RWPE2 (cell line): ENCODE measurements at regions not wholly inside any gene's neighbourhood (a gene's known extent, or its start where the extent isn't known, plus 50 kb on each side); places are given as distances from the start of the nearest gene placed in this dataset.

Experiments
- ATAC-seq: fragments of 200-7000 bp; cut with Tn5 transposase; 3 replicates; pipeline ENCODE4 v1.9.1; 2021; ENCODE audit warnings: low read depth
- DNase-seq: peaks from one replicate; pipeline ENCODE4 v3.0.0-alpha.2; 2020; ENCODE audit warnings: low spot score
- H3K27ac ChIP-seq: fragments of 450-650 bp; 2 replicates; pipeline ENCODE4 v1.5.1; 2017; ENCODE audit warnings: mild to moderate bottlenecking; ENCODE audit not compliant: poor library complexity, severe bottlenecking
- H3K27me3 ChIP-seq: fragments of 250-450 bp; sonication (Bioruptor Pico); 2 replicates; pipeline ENCODE4 v1.5.1; 2021; ENCODE audit warnings: mild to moderate bottlenecking, moderate library complexity; ENCODE audit not compliant: insufficient read depth, poor library complexity, severe bottlenecking
- H3K36me3 ChIP-seq: fragments of 250-450 bp; sonication (Bioruptor Pico); 2 replicates; pipeline ENCODE4 v1.5.1; 2020; ENCODE audit warnings: low read depth, mild to moderate bottlenecking, moderate library complexity
- H3K4me1 ChIP-seq: fragments of 250-450 bp; sonication (Bioruptor Pico); 2 replicates; pipeline ENCODE4 v1.5.1; 2021; ENCODE audit warnings: mild to moderate bottlenecking, moderate library complexity; ENCODE audit not compliant: insufficient read depth, poor library complexity, severe bottlenecking
- H3K4me3 ChIP-seq: fragments of 250-450 bp; sonication (Bioruptor Pico); 2 replicates; pipeline ENCODE4 v1.5.1; 2021; ENCODE audit warnings: mild to moderate bottlenecking, moderate library complexity; ENCODE audit not compliant: severe bottlenecking
- H3K9me3 ChIP-seq: fragments of 250-450 bp; sonication (Bioruptor Pico); 2 replicates; pipeline ENCODE4 v1.5.1; 2021; ENCODE audit warnings: mild to moderate bottlenecking, moderate library complexity; ENCODE audit not compliant: severe bottlenecking
- TF ChIP-seq, protein P1 (sequence below): fragments of 450-650 bp; IDR thresholded peaks from one replicate; pipeline ENCODE4 v1.5.1; 2017; ENCODE audit warnings: mild to moderate bottlenecking, moderate library complexity; ENCODE audit not compliant: poor library complexity, severe bottlenecking

DNA sequence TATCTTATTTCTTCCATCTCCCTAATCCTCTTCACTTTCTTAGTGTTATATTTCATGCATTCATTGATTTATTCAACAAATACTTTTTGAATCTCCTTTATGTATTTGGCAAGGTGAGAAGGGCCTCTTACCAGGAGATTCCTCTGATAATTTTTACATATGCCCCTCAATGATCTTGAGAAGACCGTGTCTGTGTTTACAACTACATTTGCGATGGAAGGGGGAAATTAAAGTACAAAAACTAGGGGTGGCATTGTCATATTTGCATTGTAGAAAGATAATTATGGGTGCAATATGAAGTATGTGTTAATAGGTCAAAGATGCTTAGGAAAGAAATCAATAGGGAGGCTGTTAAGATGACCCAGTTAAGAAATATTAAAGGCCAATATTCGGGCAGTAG lies 1108.4 kb upstream of the MIR17HG start:
- no peak for ATAC-seq
- TF ChIP-seq, protein P1, sequence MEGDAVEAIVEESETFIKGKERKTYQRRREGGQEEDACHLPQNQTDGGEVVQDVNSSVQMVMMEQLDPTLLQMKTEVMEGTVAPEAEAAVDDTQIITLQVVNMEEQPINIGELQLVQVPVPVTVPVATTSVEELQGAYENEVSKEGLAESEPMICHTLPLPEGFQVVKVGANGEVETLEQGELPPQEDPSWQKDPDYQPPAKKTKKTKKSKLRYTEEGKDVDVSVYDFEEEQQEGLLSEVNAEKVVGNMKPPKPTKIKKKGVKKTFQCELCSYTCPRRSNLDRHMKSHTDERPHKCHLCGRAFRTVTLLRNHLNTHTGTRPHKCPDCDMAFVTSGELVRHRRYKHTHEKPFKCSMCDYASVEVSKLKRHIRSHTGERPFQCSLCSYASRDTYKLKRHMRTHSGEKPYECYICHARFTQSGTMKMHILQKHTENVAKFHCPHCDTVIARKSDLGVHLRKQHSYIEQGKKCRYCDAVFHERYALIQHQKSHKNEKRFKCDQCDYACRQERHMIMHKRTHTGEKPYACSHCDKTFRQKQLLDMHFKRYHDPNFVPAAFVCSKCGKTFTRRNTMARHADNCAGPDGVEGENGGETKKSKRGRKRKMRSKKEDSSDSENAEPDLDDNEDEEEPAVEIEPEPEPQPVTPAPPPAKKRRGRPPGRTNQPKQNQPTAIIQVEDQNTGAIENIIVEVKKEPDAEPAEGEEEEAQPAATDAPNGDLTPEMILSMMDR: no peak
- H3K27ac ChIP-seq: no peak overlapping the region

DNA sequence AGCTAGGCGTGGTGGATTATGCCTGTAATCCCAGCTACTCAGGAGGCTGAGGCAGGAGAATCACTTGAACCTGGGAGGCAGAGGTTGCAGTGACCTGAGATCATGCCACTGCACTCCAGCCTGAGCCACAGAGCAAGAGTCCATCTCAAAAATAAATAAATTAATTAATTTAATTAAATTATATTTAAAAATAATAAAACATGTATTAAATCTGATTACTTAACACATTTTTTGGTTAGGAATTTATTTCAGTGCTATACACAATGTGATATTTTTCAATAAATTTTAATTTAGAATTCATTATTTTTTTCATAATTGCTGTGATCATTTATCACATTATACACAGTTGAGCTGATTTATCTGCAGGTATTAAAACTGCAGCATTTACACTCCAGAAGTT lies 1101.5 kb upstream of the MIR17HG start:
- TF ChIP-seq, protein P1: no peak
- no peak for ATAC-seq
- Histone ChIP-seq H3K4me1 (no peaks in the 10 kb centered on the region), H3K9me3 (no peaks in the 10 kb centered on the region), H3K36me3 (no peaks in the 10 kb centered on the region), H3K27me3 (no peaks in the 10 kb centered on the region), H3K4me3 (no peak overlapping the region), H3K27ac (no peak overlapping the region)
- DNase-seq: no peak

More for the DNA sequence above, 1108.4 kb upstream of the MIR17HG start:
- no peak for DNase-seq
- Histone ChIP-seq H3K27me3 (no peaks in the 10 kb centered on the region), H3K4me1 (peaks cover 10% of the 10 kb centered on the region), H3K36me3 (no peaks in the 10 kb centered on the region), H3K4me3 (no peak overlapping the region), H3K9me3 (no peaks in the 10 kb centered on the region)

DNA sequence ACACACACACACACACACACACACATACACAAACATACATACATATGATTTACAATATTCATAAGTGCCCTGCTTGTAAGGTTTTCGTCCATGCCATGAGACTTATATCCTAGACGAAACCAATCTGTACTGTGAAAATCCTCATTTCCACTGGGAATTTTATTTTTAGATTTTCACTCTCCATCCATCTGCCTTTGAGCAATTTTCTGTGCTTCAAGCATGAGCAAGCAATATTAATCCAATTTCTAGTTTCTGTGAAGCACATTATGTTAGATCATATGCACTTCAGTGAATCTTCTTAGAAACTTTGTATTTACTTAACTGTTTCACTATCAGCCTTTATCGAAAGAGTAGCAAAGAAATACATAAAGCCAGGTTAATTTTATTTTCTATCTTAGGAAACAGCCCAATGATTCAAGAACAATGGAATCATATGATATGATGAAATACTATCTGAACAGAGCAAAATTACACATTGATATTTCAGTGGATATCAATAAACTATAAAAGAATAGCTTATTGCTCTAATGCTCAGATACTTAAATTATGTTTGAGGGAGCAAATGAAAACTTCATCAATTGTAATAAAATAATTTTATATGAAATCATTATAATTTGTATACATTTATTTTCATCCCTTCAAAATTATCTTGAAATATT lies 1100.7 kb upstream of the MIR17HG start:
- Histone ChIP-seq H3K27ac (no peak overlapping the region), H3K4me3 (no peak overlapping the region), H3K27me3 (no peaks in the 10 kb centered on the region), H3K36me3 (no peaks in the 10 kb centered on the region), H3K4me1 (no peaks in the 10 kb centered on the region), H3K9me3 (no peaks in the 10 kb centered on the region)
- DNase-seq: no peak
- no peak for ATAC-seq
- TF ChIP-seq, protein P1: no peak

DNA sequence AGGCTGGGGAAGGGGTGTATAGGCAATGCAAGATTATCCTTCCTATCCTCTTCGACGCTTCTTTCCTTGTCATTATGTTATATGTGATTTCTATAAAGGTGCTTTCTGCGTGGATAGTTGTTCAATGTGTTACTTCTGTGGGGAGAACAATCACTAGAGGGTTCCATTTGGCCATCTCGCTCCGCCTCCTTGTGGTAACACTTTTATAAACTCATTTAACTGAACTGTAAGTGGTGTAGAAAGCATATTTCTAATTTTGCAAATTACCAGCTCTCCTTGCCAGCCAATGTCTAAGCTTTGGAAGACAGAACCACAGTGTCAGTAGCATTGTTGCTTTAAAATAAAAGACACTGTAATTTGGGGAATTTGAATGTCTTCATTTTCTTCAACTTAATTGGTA lies 1093.7 kb upstream of the MIR17HG start:
- TF ChIP-seq, protein P1: no peak
- no peak for ATAC-seq
- peaks cover 2% of the 10 kb centered on the region for H3K9me3 ChIP-seq
- H3K4me1 ChIP-seq: no peaks in the 10 kb centered on the region
- H3K27ac ChIP-seq: no peak overlapping the region
- no peaks in the 10 kb centered on the region for H3K27me3 ChIP-seq
- H3K4me3 ChIP-seq: no peak overlapping the region
- no peaks in the 10 kb centered on the region for H3K36me3 ChIP-seq
- no peak for DNase-seq

DNA sequence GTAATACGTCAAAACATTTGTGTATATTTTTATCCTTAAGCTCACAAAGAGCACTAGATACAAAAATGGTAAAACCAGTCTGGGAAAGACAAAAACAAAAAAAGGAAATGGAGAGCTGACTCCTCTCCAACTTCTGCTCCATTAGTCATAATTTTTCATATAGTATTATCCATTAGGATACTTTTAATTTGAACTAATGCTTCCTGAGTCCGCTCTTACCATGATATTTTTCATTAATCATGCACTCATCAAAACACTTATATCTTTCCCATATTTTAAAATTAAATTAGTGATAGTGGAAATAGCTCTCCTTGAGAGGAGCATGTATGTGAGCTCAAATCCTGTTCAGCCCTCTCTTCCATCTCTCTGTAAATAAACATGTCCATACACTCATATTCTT lies 1093.0 kb upstream of the MIR17HG start:
- H3K27ac ChIP-seq: no peak overlapping the region
- TF ChIP-seq, protein P1: no peak
- H3K27me3 ChIP-seq: no peaks in the 10 kb centered on the region
- DNase-seq (no peak), ATAC-seq (no peak)
- no peaks in the 10 kb centered on the region for H3K36me3 ChIP-seq
- H3K4me3 ChIP-seq: no peak overlapping the region
- no peaks in the 10 kb centered on the region for H3K4me1 ChIP-seq
- H3K9me3 ChIP-seq: peaks cover 2% of the 10 kb centered on the region
